Hepatocyte (in vitro differentiated cells): ENCODE measurements at regions not wholly inside any gene's neighbourhood (a gene's known extent, or its start where the extent isn't known, plus 50 kb on each side); places are given as distances from the start of the nearest gene placed in this dataset.

Experiments used
- DNase-seq: peaks from one replicate; pipeline ENCODE4 v3.0.0-alpha.2; 2016; ENCODE audit warnings: low spot score
- H2AFZ ChIP-seq: fragments of 200-600 bp; sonication (generic); 2 replicates; pipeline ENCODE4 v1.6.0; 2016; ENCODE audit warnings: antibody characterized with exemption, mild to moderate bottlenecking
- H3K27ac ChIP-seq: fragments of 200-600 bp; sonication (generic); 2 replicates; pipeline ENCODE4 v1.5.1; 2016; ENCODE audit warnings: mild to moderate bottlenecking
- H3K27me3 ChIP-seq: fragments of 200-600 bp; sonication (generic); 2 replicates; pipeline ENCODE4 v1.6.1; 2016
- H3K36me3 ChIP-seq: fragments of 200-600 bp; sonication (generic); replicated peaks from 2 replicates; pipeline ENCODE4 v1.5.1; 2016; ENCODE audit warnings: low read depth; ENCODE audit not compliant: insufficient read depth
- H3K4me1 ChIP-seq: fragments of 200-600 bp; sonication (generic); 2 replicates; pipeline ENCODE4 v1.5.1; 2016; ENCODE audit warnings: mild to moderate bottlenecking, moderate library complexity; ENCODE audit not compliant: insufficient read depth
- H3K4me2 ChIP-seq: fragments of 200-600 bp; sonication (generic); 2 replicates; pipeline ENCODE4 v1.6.0; 2016
- H3K4me3 ChIP-seq: fragments of 200-600 bp; sonication (generic); 2 replicates; pipeline ENCODE4 v1.5.1; 2016; ENCODE audit warnings: mild to moderate bottlenecking
- H3K79me2 ChIP-seq: fragments of 200-600 bp; sonication (generic); 2 replicates; pipeline ENCODE4 v1.6.0; 2017; ENCODE audit warnings: mild to moderate bottlenecking
- H3K9me2 ChIP-seq: fragments of 200-600 bp; sonication (generic); replicated peaks from 2 replicates; pipeline ENCODE4 v1.6.0; 2017; ENCODE audit warnings: mild to moderate bottlenecking; ENCODE audit not compliant: insufficient read depth
- H3K9me3 ChIP-seq: fragments of 200-600 bp; sonication (generic); 2 replicates; pipeline ENCODE4 v1.5.1; 2016; ENCODE audit warnings: low read depth, mild to moderate bottlenecking
- H4K20me1 ChIP-seq: fragments of 200-600 bp; sonication (generic); 2 replicates; pipeline ENCODE4 v1.6.0; 2016; ENCODE audit warnings: mild to moderate bottlenecking; ENCODE audit not compliant: insufficient read depth, poor library complexity, severe bottlenecking
- CTCF ChIP-seq: fragments of 200-600 bp; sonication (generic); IDR thresholded peaks from 2 replicates; pipeline ENCODE4 v1.5.1; 2016; ENCODE audit warnings: antibody characterized with exemption, mild to moderate bottlenecking; ENCODE audit not compliant: poor library complexity
- EZH2 ChIP-seq: fragments of 200-600 bp; sonication (generic); IDR thresholded peaks from 2 replicates; pipeline ENCODE4 v1.6.1; 2016; ENCODE audit warnings: antibody characterized with exemption, mild to moderate bottlenecking, borderline replicate concordance
- EZH2phosphoT487 ChIP-seq: fragments of 200-600 bp; sonication (generic); IDR thresholded peaks from one replicate; pipeline ENCODE4 v1.6.1; 2018; ENCODE audit warnings: antibody characterized with exemption, mild to moderate bottlenecking, low read depth, moderate library complexity; ENCODE audit not compliant: unreplicated experiment, severe bottlenecking
- WGBS: methylation state at CpG from one replicate; pipeline ENCODE4 v1.1.6; 2016; ENCODE audit warnings: low lambda C conversion rate; ENCODE audit errors: missing lambda C conversion rate; 5-methylcytosine and 5-hydroxymethylcytosine counted together

GRCh38 chr2:60353863-60354262, 199.6 kb downstream of the BCL11A start:
- H3K9me3 ChIP-seq, result no peaks in the 10 kb centered on the region
- H2AFZ ChIP-seq, result no peak overlapping the region
- no peak overlapping the region for H3K27ac ChIP-seq
- DNase-seq, result no peak
- H3K4me1 ChIP-seq, result peaks cover 7% of the 10 kb centered on the region
- WGBS, result 94% methylated on average over 2 of the region's 2 CpGs
- no peak overlapping the region for H3K4me2 ChIP-seq
- no peaks in the 10 kb centered on the region for H4K20me1 ChIP-seq
- H3K79me2 ChIP-seq, result no peaks in the 10 kb centered on the region
- no peaks in the 10 kb centered on the region for H3K27me3 ChIP-seq
- no peaks in the 10 kb centered on the region for H3K9me2 ChIP-seq
- TF ChIP-seq EZH2 (no peak), CTCF (no peak), EZH2phosphoT487 (no peak)
- no peaks in the 10 kb centered on the region for H3K36me3 ChIP-seq
- no peak overlapping the region for H3K4me3 ChIP-seq

GRCh38 chr2:60353406-60353800, 200.1 kb downstream of the BCL11A start:
- no peak overlapping the region for H3K4me2 ChIP-seq
- 46% methylated on average over 10 of the region's 10 CpGs for WGBS
- H3K9me3 ChIP-seq, result no peaks in the 10 kb centered on the region
- DNase-seq, result no peak
- H3K27me3 ChIP-seq, result no peaks in the 10 kb centered on the region
- H3K4me3 ChIP-seq, result no peak overlapping the region
- peaks cover 7% of the 10 kb centered on the region for H3K4me1 ChIP-seq
- no peak overlapping the region for H3K27ac ChIP-seq
- no peaks in the 10 kb centered on the region for H3K9me2 ChIP-seq
- no peaks in the 10 kb centered on the region for H4K20me1 ChIP-seq
- H3K79me2 ChIP-seq, result no peaks in the 10 kb centered on the region
- H2AFZ ChIP-seq, result no peak overlapping the region
- no peaks in the 10 kb centered on the region for H3K36me3 ChIP-seq
- TF ChIP-seq EZH2phosphoT487 (no peak), EZH2 (no peak), CTCF (no peak)

GRCh38 chr2:60352491-60353405, 200.7 kb downstream of the BCL11A start:
- 89% methylated on average over 19 of the region's 20 CpGs for WGBS

More at GRCh38 chr2:60352491-60353405, 200.7 kb downstream of the BCL11A start:
- H3K79me2 ChIP-seq, result no peaks in the 10 kb centered on the region
- no peak for TF ChIP-seq CTCF
- no peak for TF ChIP-seq EZH2phosphoT487
- no peak for TF ChIP-seq EZH2
- H3K9me3 ChIP-seq, result no peaks in the 10 kb centered on the region
- no peak overlapping the region for H3K4me3 ChIP-seq
- no peaks in the 10 kb centered on the region for H4K20me1 ChIP-seq
- H3K27ac ChIP-seq, result no peak overlapping the region
- no peaks in the 10 kb centered on the region for H3K9me2 ChIP-seq
- H3K4me2 ChIP-seq, result no peak overlapping the region
- H3K4me1 ChIP-seq, result peaks cover 2% of the 10 kb centered on the region
- H2AFZ ChIP-seq, result no peak overlapping the region
- H3K27me3 ChIP-seq, result no peaks in the 10 kb centered on the region
- no peak for DNase-seq
- H3K36me3 ChIP-seq, result no peaks in the 10 kb centered on the region
